Fibroblast of pulmonary artery (primary cell): ENCODE measurements at regions not wholly inside any gene's neighbourhood (a gene's known extent, or its start where the extent isn't known, plus 50 kb on each side); places are given as distances from the start of the nearest gene placed in this dataset.
"Not testable (repeated sequence)": the region's sequence is repeated elsewhere in the genome, so short reads cannot be mapped to it uniquely, and the experiment has no call there.

Experiments
- DNase-seq: peaks from one replicate; pipeline ENCODE4 v3.0.0-alpha.2; 2010; ENCODE audit warnings: low read depth
- H3K4me3 ChIP-seq: replicated peaks from 2 replicates; pipeline ENCODE4 v1.5.1; 2011; ENCODE audit warnings: low read depth, mild to moderate bottlenecking, control low read depth, low read length, moderate library complexity
- CTCF ChIP-seq: IDR thresholded peaks from 2 replicates; pipeline ENCODE4 v1.5.1; 2011; ENCODE audit warnings: mild to moderate bottlenecking, control low read depth, low read length, inconsistent platforms; ENCODE audit errors: missing control alignments

DNA sequence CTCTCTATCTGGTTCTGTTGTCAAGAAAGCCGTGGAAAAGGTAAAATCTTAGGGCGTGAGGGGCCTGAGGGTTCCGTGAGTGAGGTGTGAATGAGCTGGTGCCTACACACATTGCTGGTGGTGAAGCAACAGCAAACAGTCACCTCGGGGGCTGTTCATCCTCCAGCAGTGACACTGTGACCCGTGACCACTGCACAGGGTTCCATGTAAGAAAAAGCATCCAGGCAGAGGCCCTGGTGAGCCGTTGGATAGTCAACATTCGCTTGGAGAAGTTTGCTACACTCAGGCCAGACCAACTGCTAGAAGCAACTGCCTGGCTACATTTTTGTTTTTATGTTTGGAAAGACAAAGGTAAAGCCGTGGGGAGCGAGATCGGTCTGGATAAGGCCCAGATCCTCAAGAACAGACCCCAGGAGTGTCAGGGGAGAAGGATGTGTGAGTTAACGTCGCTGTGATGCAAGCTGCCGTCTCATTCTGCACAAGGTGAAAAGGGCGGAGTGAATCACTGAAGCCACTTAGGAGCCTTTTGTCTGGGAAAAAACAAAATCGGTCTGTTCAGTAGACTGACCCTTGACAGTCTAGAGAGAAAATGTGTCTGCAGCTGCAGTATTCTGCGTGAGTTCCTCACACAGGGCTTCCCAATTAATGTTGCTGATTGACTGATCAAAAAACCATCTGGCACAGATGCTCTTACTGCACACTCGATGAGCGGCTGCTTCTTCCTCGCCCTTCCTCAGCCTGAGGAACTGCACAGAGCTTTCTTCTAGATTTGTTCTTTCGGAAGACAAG is 404.0 kb downstream of the SMOC2 start:
- TF ChIP-seq CTCF: no peak
- H3K4me3 ChIP-seq: no peak overlapping the region
- no peak for DNase-seq

- not testable (repeated sequence) for H3K4me3 ChIP-seq, DNase-seq
These were observed 401.7 kb downstream of the SMOC2 start for GRCh38 chr6:168842632-168843212.

DNA sequence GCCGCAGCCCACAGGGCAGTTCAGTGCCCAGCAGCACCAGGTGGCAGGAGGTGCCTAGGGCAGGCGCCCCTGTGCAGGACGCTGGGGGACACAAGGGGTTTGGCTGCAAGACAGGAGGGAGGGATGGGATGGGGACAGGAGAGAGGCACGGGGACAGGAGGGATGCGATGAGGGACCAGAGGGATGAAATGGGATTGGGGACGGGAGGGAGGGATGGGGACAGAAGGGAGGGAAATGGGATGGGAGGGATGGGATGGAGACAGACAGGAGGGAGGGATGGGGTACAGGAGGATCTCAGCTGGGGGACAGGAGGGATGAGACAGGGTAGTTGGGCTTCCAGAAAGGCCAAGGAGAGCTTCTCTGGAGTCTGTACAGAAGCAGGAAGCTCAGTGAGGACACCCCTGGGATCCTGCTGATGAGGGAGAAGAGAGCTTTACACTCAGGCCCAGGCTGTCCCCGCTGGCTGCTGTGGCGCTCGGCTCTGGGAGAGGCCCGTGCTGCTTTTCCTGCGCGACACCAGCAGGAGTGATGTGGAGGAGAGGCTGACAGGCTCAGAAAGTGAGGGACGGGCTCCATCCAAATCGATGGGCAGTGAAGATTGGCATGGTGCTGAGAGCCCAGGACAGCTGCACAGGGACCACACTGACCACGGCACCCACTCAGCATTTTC is 400.8 kb downstream of the SMOC2 start:
- TF ChIP-seq CTCF: no peak
- no peak for DNase-seq
- H3K4me3 ChIP-seq: no peak overlapping the region

- not testable (repeated sequence) for DNase-seq, H3K4me3 ChIP-seq
These were observed 399.9 kb downstream of the SMOC2 start for GRCh38 chr6:168840932-168841331.

DNA sequence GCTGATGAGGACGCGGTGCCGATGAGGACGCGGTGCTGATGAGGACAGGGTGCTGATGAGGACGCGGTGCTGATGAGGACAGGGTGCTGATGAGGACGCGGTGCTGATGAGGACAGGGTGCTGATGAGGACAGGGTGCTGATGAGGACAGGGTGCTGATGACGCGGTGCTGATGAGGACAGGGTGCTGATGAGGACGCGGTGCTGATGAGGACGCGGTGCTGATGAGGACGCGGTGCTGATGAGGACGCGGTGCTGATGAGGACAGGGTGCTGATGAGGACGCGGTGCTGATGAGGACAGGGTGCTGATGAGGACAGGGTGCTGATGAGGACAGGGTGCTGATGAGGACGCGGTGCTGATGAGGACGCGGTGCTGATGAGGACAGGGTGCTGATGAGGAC is 399.3 kb downstream of the SMOC2 start:
- not testable (repeated sequence) for H3K4me3 ChIP-seq, DNase-seq

DNA sequence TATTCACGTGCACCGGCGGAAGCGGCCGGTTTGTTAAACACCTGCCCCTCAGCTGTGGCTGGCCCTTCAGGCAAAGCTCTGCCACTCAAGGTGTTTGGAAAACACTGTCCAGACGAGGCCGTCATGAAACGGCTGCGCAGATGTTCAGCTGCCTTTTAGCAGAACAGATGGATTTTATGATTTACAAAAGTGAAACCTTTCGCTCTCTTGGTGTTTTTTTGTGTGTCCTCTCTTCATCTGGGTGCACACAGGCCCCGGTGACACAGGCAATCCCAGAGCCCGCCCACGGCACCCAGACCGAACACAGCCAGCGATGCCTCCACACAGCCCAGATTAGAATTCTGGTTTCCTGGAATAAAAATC is 397.0 kb downstream of the SMOC2 start:
- TF ChIP-seq CTCF: no peak
- no peak for DNase-seq
- no peak overlapping the region for H3K4me3 ChIP-seq

DNA sequence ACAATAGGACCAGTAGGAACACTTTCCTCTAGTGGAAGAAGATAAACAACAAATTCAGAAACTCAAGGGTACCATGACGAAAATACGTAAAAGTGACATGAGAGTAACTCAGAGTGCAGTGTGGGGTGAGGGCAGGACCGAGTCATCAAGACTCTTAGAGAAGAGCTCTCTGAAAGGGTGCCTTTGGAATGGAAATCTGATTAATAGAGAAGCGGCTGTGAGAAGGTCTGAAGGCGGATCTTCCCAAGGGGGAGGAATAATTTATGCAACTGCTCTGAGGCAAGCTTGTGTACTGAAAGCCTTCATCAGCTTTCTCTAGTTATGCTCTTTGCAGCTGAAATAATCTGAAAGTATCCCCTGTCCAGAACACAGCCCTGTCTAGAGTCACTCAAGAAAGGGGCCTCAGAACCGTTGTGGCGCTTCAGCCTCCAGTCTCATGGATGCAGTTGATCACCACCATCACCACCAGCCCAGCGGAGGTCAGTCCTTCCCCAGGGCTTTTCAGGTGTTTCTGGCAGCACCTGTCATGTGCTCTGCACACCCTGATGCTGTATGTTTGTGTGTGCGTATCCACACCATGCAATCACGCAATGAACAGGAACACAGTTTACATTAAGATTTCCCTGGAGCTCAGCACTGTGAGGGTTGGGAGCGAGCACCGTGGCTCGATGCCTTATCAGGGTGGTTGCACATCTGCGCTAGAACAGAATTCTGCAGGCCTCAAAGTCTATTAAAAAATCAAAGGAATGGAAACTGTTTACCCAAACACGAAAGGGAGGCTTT is 396.5 kb downstream of the SMOC2 start:
- TF ChIP-seq CTCF: no peak
- DNase-seq: no peak
- H3K4me3 ChIP-seq: no peak overlapping the region

DNA sequence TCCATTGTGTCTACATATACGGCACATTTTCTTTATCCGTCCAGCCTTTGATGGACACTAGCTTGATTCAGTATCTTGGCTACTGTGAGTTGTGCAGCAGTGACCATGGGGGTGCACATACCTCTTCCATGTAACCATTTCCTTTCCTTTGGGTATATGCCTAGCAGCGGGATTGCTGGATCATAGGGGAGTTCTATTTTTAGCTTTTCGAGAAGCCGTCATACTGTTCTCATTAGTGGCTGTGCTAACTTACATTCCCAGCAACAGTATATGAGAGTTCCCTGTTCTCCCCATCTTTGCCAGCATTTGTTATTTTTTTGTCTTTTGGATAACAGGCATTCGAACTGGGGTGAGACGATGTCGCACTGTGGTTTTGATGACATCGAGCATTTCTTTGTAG is 395.0 kb downstream of the SMOC2 start:
- no peak for TF ChIP-seq CTCF
- no peak overlapping the region for H3K4me3 ChIP-seq
- no peak for DNase-seq
